ENCODE measurements at regions not wholly inside any gene's neighbourhood (a gene's known extent, or its start where the extent isn't known, plus 50 kb on each side); places are given as distances from the start of the nearest gene placed in this dataset.

- in situ Hi-C loops (cut with MboI; ENCODE audit: low sequenced_read_pairs) = no loop called here
Measured at GRCh38 chr12:92003701-92004100, 141.9 kb downstream of the BTG1 start.

GRCh38 chr12:92002673-92003382, 142.8 kb downstream of the BTG1 start:
- in situ Hi-C loops (cut with MboI; ENCODE audit: low sequenced_read_pairs) = no loop called here

- in situ Hi-C loops (cut with MboI; ENCODE audit: low sequenced_read_pairs) = no loop called here
Measured at GRCh38 chr12:92002195-92002649, 143.4 kb downstream of the BTG1 start.

- in situ Hi-C loops (cut with MboI; ENCODE audit: low sequenced_read_pairs) = no loop called here
Measured at GRCh38 chr12:92000597-92000996, 145.0 kb downstream of the BTG1 start.

GRCh38 chr12:91999823-92000222, 145.8 kb downstream of the BTG1 start:
- in situ Hi-C loops (cut with MboI; ENCODE audit: low sequenced_read_pairs) = no loop called here

- in situ Hi-C loops (cut with MboI; ENCODE audit: low sequenced_read_pairs) = no loop called here
Measured at GRCh38 chr12:91998316-91998715, 147.3 kb downstream of the BTG1 start.

- in situ Hi-C loops (cut with MboI; ENCODE audit: low sequenced_read_pairs) = no loop called here
Measured at GRCh38 chr12:91994208-91994797, 151.3 kb downstream of the BTG1 start.

GRCh38 chr12:91993287-91994017, 152.2 kb downstream of the BTG1 start:
- in situ Hi-C loops (cut with MboI; ENCODE audit: low sequenced_read_pairs) = no loop called here

- in situ Hi-C loops (cut with MboI; ENCODE audit: low sequenced_read_pairs) = no loop called here
Measured at GRCh38 chr12:91991399-91992187, 154.1 kb downstream of the BTG1 start.

- in situ Hi-C loops (cut with MboI; ENCODE audit: low sequenced_read_pairs) = no loop called here
Measured at GRCh38 chr12:91990525-91990924, 155.1 kb downstream of the BTG1 start.

GRCh38 chr12:91989143-91989542, 156.5 kb downstream of the BTG1 start:
- in situ Hi-C loops (cut with MboI; ENCODE audit: low sequenced_read_pairs) = no loop called here

- in situ Hi-C loops (cut with MboI; ENCODE audit: low sequenced_read_pairs) = no loop called here
Measured at GRCh38 chr12:91988086-91988923, 157.3 kb downstream of the BTG1 start.

- in situ Hi-C loops (cut with MboI; ENCODE audit: low sequenced_read_pairs) = no loop called here
Measured at GRCh38 chr12:91986084-91986483, 159.6 kb downstream of the BTG1 start.

GRCh38 chr12:91985002-91985787, 160.5 kb downstream of the BTG1 start:
- in situ Hi-C loops (cut with MboI; ENCODE audit: low sequenced_read_pairs) = no loop called here

GRCh38 chr12:91984556-91984955, 161.1 kb downstream of the BTG1 start:
- in situ Hi-C loops (cut with MboI; ENCODE audit: low sequenced_read_pairs) = no loop called here

GRCh38 chr12:91983935-91984334, 161.7 kb downstream of the BTG1 start:
- in situ Hi-C loops (cut with MboI; ENCODE audit: low sequenced_read_pairs) = no loop called here

- in situ Hi-C loops (cut with MboI; ENCODE audit: low sequenced_read_pairs) = no loop called here
Measured at GRCh38 chr12:91982946-91983345, 162.7 kb downstream of the BTG1 start.

GRCh38 chr12:91980389-91980821, 165.2 kb downstream of the BTG1 start:
- in situ Hi-C loops (cut with MboI; ENCODE audit: low sequenced_read_pairs) = no loop called here

GRCh38 chr12:91978143-91978542, 167.5 kb downstream of the BTG1 start:
- in situ Hi-C loops (cut with MboI; ENCODE audit: low sequenced_read_pairs) = no loop called here
